Hindlimb muscle (tissue), 1 donor: ENCODE measurements at regions not wholly inside any gene's neighbourhood (a gene's known extent, or its start where the extent isn't known, plus 50 kb on each side); places are given as distances from the start of the nearest gene placed in this dataset.

Source experiments
- DNase-seq: peaks from one replicate; pipeline ENCODE4 v3.0.0-alpha.2; 2013

DNA sequence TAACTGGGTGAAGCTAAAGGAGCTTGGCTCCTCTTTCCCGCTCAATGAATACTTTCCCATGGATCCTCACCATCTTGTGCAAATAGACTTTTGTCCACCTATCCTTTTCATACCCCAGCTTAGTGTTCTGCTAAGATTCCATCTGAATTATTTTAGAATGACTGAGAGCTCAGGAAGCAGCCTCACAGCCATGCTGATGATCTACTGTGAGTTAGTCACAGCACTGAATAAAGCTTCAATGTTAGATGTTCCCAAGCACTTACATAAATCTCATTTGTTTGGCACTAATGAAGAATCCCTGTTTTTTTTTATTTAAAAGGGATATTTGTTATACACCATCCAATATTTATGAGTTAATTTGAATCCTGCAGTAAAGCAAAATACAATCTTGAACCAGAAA lies 317.6 kb upstream of the TRPC7 start:
- DNase-seq, result no peak

- DNase-seq, result no peak
Observed at GRCh38 chr5:136679233-136679632, 313.9 kb upstream of the TRPC7 start.

DNA sequence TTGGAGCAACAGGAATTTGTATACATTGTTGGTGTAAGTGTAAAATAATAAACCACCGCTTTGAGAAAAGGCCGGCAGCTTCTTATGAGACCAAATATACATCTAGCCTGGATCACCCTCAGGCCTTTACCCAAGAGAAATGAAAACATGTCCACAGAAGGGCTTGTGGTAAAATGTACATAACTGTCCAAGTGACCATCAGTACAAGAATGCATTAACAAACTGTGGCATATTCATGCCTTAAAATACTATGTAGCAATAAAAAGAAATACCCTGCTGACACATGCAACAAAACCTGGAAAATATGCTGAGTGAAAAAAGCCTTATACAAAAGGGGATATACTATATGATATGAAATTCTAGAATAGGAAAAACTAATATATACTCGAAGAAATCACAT lies 311.9 kb upstream of the TRPC7 start:
- DNase-seq, result no peak

GRCh38 chr5:136676685-136677084 lies 311.3 kb upstream of the TRPC7 start:
- no peak for DNase-seq

DNA sequence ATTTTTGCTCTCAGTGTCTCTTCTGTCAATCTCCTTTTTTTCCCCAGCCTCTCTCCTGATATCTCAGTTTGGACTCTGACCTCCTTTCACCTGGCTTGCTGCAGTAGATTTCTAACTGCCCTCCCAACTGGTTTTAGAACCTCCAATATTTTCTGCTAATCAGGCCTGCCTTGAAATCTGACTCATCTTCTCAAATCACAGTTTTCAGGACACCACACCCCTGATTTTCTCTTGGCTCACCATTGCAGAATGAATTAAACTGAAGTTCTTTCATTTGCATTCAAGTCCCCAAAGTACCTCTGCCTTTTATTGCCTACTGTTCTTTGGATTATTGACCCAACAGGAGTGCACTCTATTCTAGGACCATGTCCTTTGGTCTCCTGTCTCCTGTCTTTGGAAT lies 310.4 kb upstream of the TRPC7 start:
- no peak for DNase-seq

DNA sequence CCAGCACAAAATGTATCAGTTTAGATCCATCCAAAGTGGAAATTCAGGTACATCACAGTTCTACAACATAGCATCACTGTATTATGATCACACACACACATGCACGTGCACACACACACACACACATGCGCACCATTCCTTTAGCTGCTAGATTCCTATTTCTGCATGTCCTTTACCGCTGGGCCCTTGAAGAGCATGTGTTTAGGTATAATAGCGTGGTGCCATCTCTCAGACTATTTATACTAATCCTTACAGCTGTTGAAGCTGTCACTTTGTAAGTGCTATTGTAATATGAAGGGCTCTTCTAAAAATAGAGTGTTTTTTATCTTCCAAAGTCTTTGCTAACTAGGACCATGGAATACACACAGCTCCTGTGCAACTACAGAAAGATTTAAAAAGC lies 308.8 kb upstream of the TRPC7 start:
- DNase-seq, result no peak

DNA sequence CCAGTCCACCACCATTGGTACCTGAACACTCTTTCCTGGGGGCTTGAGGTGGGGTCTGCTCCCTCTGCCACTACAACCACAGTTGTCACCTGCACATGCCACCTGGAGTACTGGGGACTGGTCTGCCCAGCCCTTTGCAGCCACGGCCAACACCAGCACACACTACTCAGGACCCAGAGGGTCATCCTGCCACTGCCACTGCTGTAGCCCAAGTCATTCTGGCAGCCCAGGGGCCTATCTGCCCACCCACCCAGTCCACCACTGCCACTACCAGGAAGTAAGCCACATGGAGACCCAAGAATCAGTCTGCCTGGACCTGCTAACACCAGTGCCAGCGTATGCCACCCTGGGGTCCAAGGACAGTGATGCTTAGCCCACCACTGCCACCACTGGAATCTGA lies 302.4 kb upstream of the TRPC7 start:
- DNase-seq, result no peak

GRCh38 chr5:136666970-136667620 lies 301.8 kb upstream of the TRPC7 start:
- DNase-seq, result no peak

DNA sequence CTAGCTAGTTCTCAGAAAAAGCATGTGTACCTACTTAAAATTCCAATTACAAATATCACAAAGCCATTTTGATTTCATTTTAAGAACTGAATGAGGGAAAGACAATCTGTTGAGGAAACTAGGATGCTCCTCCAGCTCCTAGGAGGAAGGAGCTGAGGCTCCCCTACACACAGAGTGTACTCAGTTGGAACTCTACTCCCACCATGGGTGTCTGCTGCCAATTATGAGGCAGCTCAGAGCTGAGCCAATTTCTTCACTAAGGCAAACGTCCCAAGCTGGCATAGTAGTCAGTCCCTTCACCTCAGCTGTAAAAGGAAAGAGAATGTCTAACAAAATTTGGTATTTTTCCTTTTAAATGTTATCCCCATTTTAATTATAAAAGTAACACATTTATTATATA lies 300.0 kb upstream of the TRPC7 start:
- no peak for DNase-seq

- no peak for DNase-seq
Observed at GRCh38 chr5:136661026-136661425, 295.7 kb upstream of the TRPC7 start.

DNA sequence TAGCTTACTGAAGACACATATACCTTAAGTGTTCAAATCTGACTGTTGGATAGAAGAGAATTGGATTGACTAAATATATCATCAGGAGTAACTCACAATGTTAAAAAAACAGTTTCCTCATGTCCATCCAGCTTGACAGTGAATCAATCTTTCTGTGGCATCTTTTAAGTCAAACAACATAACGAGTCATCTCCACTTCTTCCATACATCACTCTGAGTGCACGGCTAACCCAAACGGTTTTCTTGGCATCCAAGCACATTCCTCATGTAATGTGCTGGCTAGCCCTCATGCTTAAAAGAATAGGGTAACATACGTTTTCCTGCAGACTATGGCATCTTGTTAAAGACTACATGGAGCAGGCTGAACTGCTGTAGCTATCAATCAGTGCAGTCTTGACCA lies 291.5 kb upstream of the TRPC7 start:
- DNase-seq, result no peak

DNA sequence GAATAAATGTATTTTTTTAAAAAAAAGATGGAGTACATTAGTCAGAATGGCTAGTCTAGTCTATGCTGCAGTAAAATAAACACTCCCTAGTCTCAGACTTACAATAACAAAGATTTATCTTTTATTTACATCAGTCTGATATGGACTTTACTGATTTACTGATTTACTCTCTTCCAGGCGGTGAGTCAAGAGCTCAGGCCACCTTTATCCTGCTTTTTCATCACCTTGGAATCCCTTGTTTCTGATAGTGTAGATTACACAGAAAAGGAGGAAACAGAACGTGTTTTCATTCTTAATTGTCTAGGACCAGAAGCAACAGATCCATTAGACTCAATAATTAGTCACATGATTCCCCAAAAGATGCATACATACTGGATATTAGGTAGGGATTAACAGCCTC lies 290.1 kb upstream of the TRPC7 start:
- no peak for DNase-seq

DNA sequence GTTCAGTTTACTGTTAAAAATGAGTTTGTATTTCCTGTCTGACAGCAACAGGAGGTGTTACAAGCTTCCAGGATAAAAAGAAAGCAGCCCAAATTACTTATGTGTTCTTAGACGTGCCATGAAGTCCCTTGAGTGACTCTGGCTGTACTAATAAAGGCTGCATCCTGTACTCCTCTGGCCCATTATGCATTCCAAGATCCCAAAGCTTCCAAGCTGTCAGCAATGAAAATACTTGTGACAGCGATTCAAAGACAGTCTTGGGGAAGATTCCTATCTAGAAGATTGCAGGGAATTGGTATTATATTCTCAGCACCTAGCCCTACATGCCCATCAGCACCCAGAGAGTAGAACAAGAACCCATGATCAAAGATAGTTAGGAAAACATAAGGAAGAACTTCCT lies 281.6 kb upstream of the TRPC7 start:
- no peak for DNase-seq

- no peak for DNase-seq
Observed at GRCh38 chr5:136642976-136643375, 277.6 kb upstream of the TRPC7 start.

DNA sequence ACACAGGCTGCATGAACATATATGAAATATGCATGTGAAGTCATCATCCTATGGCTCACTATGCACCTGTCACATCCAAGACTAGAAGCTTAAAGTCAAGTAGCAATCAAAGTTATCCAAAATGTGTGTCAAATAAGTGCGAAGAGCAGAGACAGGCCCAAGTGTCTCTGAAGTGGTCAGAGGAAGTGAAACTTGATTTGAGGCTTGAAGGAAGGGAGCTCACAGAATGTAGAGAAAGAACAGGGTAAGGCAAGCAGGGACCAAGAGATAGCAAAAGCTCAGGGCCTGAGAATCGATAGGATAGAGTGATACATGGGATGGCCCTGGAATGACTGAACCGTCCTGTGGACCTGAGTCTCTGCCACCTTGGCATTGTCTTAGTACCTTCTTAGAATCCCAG lies 274.3 kb upstream of the TRPC7 start:
- DNase-seq, result no peak

DNA sequence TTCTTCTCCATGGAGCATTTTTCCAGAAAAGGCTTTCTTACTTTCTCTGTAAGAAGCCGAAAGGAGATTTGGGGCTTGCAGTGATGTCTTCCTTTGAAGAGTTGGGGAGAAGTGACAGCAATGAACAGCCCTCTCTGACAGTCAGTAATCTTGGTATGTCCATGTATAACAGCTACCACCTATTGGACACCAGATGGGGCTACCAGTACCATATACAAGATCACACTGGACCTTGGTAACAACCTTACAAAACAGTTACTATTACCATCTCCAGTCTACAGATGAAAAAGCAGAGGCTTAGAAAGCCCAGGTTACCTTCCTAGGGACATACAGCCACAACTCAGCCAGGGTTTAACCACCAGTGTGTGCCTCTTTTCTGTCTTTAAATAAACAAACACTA lies 272.7 kb upstream of the TRPC7 start:
- no peak for DNase-seq

GRCh38 chr5:136636001-136636400 lies 270.7 kb upstream of the TRPC7 start:
- DNase-seq, result no peak

DNA sequence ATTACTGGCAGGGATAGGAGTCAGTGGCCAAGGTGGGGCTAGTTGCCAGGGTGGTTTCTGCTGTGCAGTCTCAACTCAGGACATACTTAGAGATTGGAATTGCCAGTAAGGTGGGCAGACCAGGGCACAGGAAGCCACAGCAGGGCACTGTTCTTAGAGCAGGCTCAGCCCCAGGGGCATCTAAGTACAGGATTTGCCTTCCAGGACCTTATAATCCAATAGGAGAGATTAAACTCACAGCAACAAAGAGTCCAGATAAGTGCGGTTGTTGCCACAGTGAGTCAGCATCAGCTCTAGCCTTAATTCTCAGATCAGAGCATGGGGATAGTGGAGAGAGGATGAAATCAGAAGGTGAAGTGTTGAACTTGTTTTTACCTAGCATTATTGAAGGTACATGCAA lies 265.8 kb upstream of the TRPC7 start:
- no peak for DNase-seq

GRCh38 chr5:136629125-136629792 lies 263.9 kb upstream of the TRPC7 start:
- DNase-seq, result no peak

DNA sequence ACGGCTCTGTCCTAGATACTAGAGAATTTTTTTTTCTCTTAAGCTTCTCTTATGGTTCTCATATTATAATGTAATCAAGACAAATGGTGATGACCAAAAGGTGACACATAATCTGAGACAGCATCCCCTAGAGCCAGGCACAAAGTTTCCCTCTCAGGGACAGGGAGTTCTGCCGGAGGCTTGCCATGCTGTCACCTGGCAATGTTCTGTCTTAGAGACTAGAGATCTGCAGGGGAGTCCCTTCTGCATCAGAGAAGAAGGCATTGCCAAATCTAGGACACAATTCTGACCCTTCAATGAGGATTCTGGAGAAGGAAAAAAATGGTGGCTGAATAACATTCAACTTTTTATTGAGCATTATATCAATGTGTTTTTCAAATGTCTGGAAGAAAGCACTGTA lies 261.2 kb upstream of the TRPC7 start:
- no peak for DNase-seq

- DNase-seq, result no peak
Observed at GRCh38 chr5:136622747-136623146, 257.4 kb upstream of the TRPC7 start.

DNA sequence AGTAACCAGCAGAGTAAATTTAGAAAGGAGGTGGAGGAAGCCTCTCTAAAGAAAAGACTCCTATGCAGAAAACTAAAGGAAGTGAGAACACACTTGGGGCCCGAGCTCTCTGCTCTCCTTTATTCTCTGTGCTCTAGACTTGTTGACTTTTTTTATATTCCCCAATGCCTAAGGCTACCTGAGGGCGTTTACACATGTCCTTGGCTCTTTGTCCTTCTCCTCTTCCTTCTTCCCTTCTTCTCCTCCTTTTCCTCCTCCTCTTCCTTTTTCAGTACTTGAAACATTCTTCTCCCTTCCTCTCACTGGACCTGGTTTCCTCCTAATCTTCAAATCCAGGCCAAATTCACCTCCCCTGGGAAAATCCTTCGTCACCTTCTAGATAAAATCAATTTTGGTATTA lies 256.4 kb upstream of the TRPC7 start:
- DNase-seq, result no peak

DNA sequence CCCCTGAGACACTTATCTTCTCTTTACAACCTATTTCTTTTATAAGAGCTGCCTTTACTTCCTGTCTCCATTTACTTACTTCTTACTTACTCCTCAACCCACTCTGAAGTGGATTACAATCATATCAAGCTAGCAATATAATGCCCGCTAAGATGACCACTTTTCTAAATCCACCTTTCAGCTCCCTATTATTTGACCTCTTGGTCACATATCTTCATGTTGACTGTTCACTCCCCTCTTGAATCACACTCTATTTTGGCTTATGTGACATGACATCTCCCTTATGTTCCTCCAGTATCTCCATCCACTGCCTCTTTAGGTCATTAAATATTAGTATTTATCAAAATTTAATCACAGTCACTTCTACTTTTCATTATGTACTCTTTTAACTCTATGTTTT lies 255.3 kb upstream of the TRPC7 start:
- DNase-seq, result no peak

GRCh38 chr5:136620016-136620419 lies 254.7 kb upstream of the TRPC7 start:
- no peak for DNase-seq

GRCh38 chr5:136619556-136619955 lies 254.2 kb upstream of the TRPC7 start:
- no peak for DNase-seq
